Cardiac fibroblast (primary cell): ENCODE measurements at regions not wholly inside any gene's neighbourhood (a gene's known extent, or its start where the extent isn't known, plus 50 kb on each side); places are given as distances from the start of the nearest gene placed in this dataset.
"Not testable (repeated sequence)": the region's sequence is repeated elsewhere in the genome, so short reads cannot be mapped to it uniquely, and the experiment has no call there.

Experiments
- DNase-seq, 2 donors: peaks; one replicate each; pipeline versions ENCODE4 v3.0.0 to v3.0.0-alpha.2; 2010; ENCODE audit warnings: low read depth in 2 of 2
- H3K4me3 ChIP-seq, 2 donors: replicated peaks in 1 of 2; 1 replicate in 1 of 2; 2 replicates in 1 of 2; pipeline ENCODE4 v1.5.1; 2011; ENCODE audit warnings: low read depth in 2 of 2, low read length in 2 of 2, mild to moderate bottlenecking in 2 of 2, moderate library complexity in 1 of 2
- CTCF ChIP-seq: IDR thresholded peaks from one replicate; pipeline ENCODE4 v1.5.1; 2011; ENCODE audit warnings: low read depth, mild to moderate bottlenecking, low read length, inconsistent platforms

- no peak overlapping the region for H3K4me3 ChIP-seq
- no peak for TF ChIP-seq CTCF
- no peak for DNase-seq
Measured at GRCh38 chr5:75885321-75885720, 168.1 kb upstream of the POC5 start.

DNA sequence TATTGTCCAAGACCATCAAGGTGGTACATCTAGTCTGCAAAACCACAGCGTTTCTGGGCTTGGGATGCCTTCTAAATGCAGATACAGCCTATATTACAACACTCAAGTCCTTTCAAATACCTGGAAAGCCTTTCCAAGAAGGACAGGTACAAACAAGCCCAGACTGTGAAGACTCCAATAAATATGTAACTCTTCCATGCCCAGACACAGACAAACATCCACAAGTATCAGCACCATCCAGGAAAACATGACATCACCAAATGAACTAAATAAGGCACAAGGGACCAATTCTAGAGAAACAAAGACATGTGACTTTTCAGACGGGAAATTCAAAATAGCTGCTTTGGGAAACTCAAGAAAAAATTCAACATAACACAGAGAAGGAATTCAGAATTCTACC lies 152.7 kb upstream of the POC5 start:
- no peak for DNase-seq
- TF ChIP-seq CTCF, result no peak
- no peak overlapping the region for H3K4me3 ChIP-seq

GRCh38 chr5:75862872-75863271 lies 145.6 kb upstream of the POC5 start:
- TF ChIP-seq CTCF, result no peak
- DNase-seq, result no peak
- no peak overlapping the region for H3K4me3 ChIP-seq

DNA sequence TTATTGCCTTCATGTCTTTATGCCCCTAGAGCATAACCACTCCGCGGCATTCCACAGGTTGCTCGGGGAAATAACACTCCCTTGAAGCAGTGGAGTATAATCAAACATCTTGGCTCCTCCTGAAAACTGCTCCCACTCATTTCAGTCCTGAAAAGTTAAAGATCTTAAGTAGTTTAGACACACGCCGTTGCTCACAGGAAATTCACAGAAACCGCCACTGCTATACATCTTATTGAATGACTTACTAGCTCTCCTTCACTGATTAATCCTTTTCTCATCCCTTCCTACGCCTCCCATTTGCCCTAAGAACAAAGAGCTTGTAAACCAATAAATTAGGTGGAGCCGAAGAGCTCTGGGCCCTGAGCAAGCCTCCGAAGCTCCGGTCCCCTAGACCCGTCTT lies 142.4 kb upstream of the POC5 start:
- not testable (repeated sequence) for DNase-seq, H3K4me3 ChIP-seq

DNA sequence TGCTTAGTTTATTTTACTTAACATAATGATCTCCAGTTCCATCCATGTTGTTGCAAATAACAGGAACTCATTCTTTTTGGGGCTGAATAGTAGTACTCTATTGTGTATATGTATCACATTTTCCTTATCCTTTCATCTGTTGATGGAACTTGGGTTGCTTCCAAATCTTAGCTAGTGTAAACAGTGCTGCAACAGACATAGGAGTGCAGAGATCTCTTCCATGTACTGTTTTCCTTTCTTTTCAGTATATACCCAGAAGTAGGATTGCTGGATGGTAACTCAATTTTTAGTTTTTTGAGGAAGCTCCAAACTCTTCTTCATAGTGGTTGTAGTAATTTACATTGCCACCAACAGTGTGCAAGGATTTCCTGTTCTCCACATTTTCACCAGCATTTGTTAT lies 138.8 kb upstream of the POC5 start:
- no peak for DNase-seq
- H3K4me3 ChIP-seq, result no peak overlapping the region
- no peak for TF ChIP-seq CTCF

GRCh38 chr5:75848077-75848476 lies 130.8 kb upstream of the POC5 start:
- no peak overlapping the region for H3K4me3 ChIP-seq
- no peak for TF ChIP-seq CTCF

DNA sequence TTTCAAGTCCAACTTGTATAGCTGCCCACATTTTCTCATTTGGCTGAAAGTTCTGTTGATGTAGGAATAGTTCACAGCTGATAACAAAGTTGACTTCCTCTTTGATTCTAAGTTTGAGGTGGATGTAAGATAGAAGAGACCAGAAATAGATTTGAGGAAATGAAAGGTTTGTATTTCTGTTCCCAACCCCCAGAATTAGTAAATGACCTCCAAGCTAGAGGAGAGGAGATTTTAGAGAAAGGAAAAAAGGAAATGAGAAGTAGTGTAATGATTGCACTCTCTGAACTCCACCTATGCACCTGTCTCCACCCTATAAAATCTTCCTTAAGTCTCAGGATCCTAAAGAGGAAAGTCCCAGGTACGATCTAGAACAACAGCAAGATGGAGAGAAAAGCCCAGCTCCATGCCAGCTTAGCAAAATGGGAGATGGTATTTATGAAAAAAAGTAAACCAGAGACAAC lies 130.4 kb upstream of the POC5 start:
- no peak overlapping the region for H3K4me3 ChIP-seq
- no peak for DNase-seq
- TF ChIP-seq CTCF, result no peak

More at GRCh38 chr5:75848077-75848476, 130.8 kb upstream of the POC5 start:
- DNase-seq, result no peak
